NCI-H526 (cell line): ENCODE measurements at regions not wholly inside any gene's neighbourhood (a gene's known extent, or its start where the extent isn't known, plus 50 kb on each side); places are given as distances from the start of the nearest gene placed in this dataset.

Experiments used
- DNase-seq, 2 experiments: peaks; one replicate each; lab custom pipeline; 2025; lab: John Stamatoyannopoulos, UW

GRCh38 chrX:106363214-106363613 lies 195.1 kb downstream of the PWWP3B start:
- DNase-seq: no peak

- no peak for DNase-seq
Measured at GRCh38 chrX:106378616-106379015, 210.5 kb downstream of the PWWP3B start.

- peak in 1 of 2 experiments; percentile 24 for DNase-seq
Measured at GRCh38 chrX:106391284-106391911, 220.4 kb upstream of the RADX start.

GRCh38 chrX:106392346-106392745 lies 219.4 kb upstream of the RADX start:
- no peak for DNase-seq

- peak in 1 of 2 experiments; percentile 53 for DNase-seq
Measured at GRCh38 chrX:106397788-106398538, 213.8 kb upstream of the RADX start.

GRCh38 chrX:106401965-106402559 lies 209.7 kb upstream of the RADX start:
- DNase-seq: no peak

GRCh38 chrX:106404512-106404911 lies 207.3 kb upstream of the RADX start:
- peak in 1 of 2 experiments; percentile 23 for DNase-seq

GRCh38 chrX:106415276-106415895 lies 196.4 kb upstream of the RADX start:
- peak in 1 of 2 experiments; percentile 36 for DNase-seq

GRCh38 chrX:106436691-106437090 lies 175.1 kb upstream of the RADX start:
- no peak for DNase-seq

- no peak for DNase-seq
Measured at GRCh38 chrX:106437407-106437806, 174.4 kb upstream of the RADX start.

- DNase-seq: no peak
Measured at GRCh38 chrX:106450405-106450804, 161.4 kb upstream of the RADX start.

- no peak for DNase-seq
Measured at GRCh38 chrX:106451933-106452332, 159.8 kb upstream of the RADX start.

GRCh38 chrX:106454991-106455390 lies 156.8 kb upstream of the RADX start:
- no peak for DNase-seq

- DNase-seq: no peak
Measured at GRCh38 chrX:106457802-106458201, 154.0 kb upstream of the RADX start.

GRCh38 chrX:106467422-106467821 lies 144.4 kb upstream of the RADX start:
- no peak for DNase-seq

- no peak for DNase-seq
Measured at GRCh38 chrX:106467943-106468342, 143.8 kb upstream of the RADX start.

GRCh38 chrX:106468433-106468832 lies 143.3 kb upstream of the RADX start:
- DNase-seq: no peak

GRCh38 chrX:106479920-106480319 lies 131.9 kb upstream of the RADX start:
- DNase-seq: no peak

GRCh38 chrX:106481341-106481740 lies 130.4 kb upstream of the RADX start:
- DNase-seq: peak; percentile 46 to 77

- no peak for DNase-seq
Measured at GRCh38 chrX:106484233-106484632, 127.5 kb upstream of the RADX start.

GRCh38 chrX:106493210-106493816 lies 118.5 kb upstream of the RADX start:
- DNase-seq: peak; percentile 17 to 69

GRCh38 chrX:106499473-106499872 lies 112.3 kb upstream of the RADX start:
- DNase-seq: no peak
